MM.1S (cell line): ENCODE measurements at regions not wholly inside any gene's neighbourhood (a gene's known extent, or its start where the extent isn't known, plus 50 kb on each side); places are given as distances from the start of the nearest gene placed in this dataset.
"Not testable (repeated sequence)": the region's sequence is repeated elsewhere in the genome, so short reads cannot be mapped to it uniquely, and the experiment has no call there.

Source experiments
- DNase-seq: peaks from one replicate; pipeline ENCODE4 v3.0.0-alpha.2; 2015
- H2AFZ ChIP-seq: fragments of 300-600 bp; sonication (generic); 2 replicates; pipeline ENCODE4 v1.6.0; 2016; ENCODE audit warnings: antibody characterized with exemption, low read length
- H3F3A ChIP-seq: fragments of 300-600 bp; sonication (generic); 2 replicates; pipeline ENCODE4 v1.6.1; 2016; ENCODE audit warnings: mild to moderate bottlenecking, antibody characterized with exemption, low read length, moderate library complexity, mixed read lengths; ENCODE audit not compliant: insufficient read depth
- H3K27ac ChIP-seq: fragments of 300-600 bp; sonication (generic); 2 replicates; pipeline ENCODE4 v1.5.1; 2016; ENCODE audit warnings: mild to moderate bottlenecking, low read length
- H3K27me3 ChIP-seq: fragments of 300-600 bp; sonication (generic); replicated peaks from 2 replicates; pipeline ENCODE4 v1.6.0; 2016; ENCODE audit warnings: low read length; ENCODE audit not compliant: insufficient read depth
- H3K36me3 ChIP-seq: fragments of 300-600 bp; sonication (generic); replicated peaks from 2 replicates; pipeline ENCODE4 v1.6.1; 2016; ENCODE audit warnings: mild to moderate bottlenecking, low read length, mixed read lengths; ENCODE audit not compliant: insufficient read depth
- H3K4me1 ChIP-seq: fragments of 300-600 bp; sonication (generic); 2 replicates; pipeline ENCODE4 v1.6.1; 2016; ENCODE audit warnings: low read length, mixed read lengths
- H3K4me2 ChIP-seq: fragments of 300-600 bp; sonication (generic); 2 replicates; pipeline ENCODE4 v1.6.0; 2016; ENCODE audit warnings: low read depth, low read length
- H3K4me3 ChIP-seq: fragments of 300-600 bp; sonication (generic); 2 replicates; pipeline ENCODE4 v1.5.1; 2016; ENCODE audit warnings: low read length, mixed read lengths
- H3K79me2 ChIP-seq: fragments of 300-600 bp; sonication (generic); 2 replicates; pipeline ENCODE4 v1.6.1; 2016; ENCODE audit warnings: mixed run types, low read length, mixed read lengths
- H3K9ac ChIP-seq: fragments of 300-600 bp; sonication (generic); 2 replicates; pipeline ENCODE4 v1.6.1; 2016; ENCODE audit warnings: low read length, mixed read lengths
- H3K9me2 ChIP-seq: fragments of 300-600 bp; sonication (generic); replicated peaks from 2 replicates; pipeline ENCODE4 v1.6.1; 2016; ENCODE audit warnings: mild to moderate bottlenecking, low read length, mixed read lengths; ENCODE audit not compliant: insufficient read depth
- H3K9me3 ChIP-seq: fragments of 300-600 bp; sonication (generic); replicated peaks from 2 replicates; pipeline ENCODE4 v1.6.1; 2016; ENCODE audit warnings: mild to moderate bottlenecking, low read length, mixed read lengths; ENCODE audit not compliant: insufficient read depth
- H4K20me1 ChIP-seq: fragments of 300-600 bp; sonication (generic); 2 replicates; pipeline ENCODE4 v1.6.1; 2016; ENCODE audit warnings: mild to moderate bottlenecking, low read length, moderate library complexity, mixed read lengths; ENCODE audit not compliant: insufficient read depth
- CTCF ChIP-seq: fragments of 300-600 bp; sonication (generic); IDR thresholded peaks from 2 replicates; pipeline ENCODE4 v1.5.1; 2016; ENCODE audit warnings: antibody characterized with exemption, low read length, mixed read lengths
- EZH2 ChIP-seq: fragments of 300-600 bp; sonication (generic); optimal IDR thresholded peaks from 2 replicates; pipeline ENCODE3; 2017; ENCODE audit warnings: low read depth, mild to moderate bottlenecking, antibody characterized with exemption, low read length, mixed read lengths
- EZH2phosphoT487 ChIP-seq: fragments of 300-600 bp; sonication (generic); IDR thresholded peaks from 2 replicates; pipeline ENCODE4 v1.6.1; 2018; ENCODE audit warnings: antibody characterized with exemption, low read length

- Histone ChIP-seq H3K9ac (no peak overlapping the region), H3F3A (no peaks in the 10 kb centered on the region), H3K4me3 (no peak overlapping the region), H3K4me1 (no peaks in the 10 kb centered on the region), H3K9me3 (no peaks in the 10 kb centered on the region), H3K27ac (no peak overlapping the region), H3K36me3 (no peaks in the 10 kb centered on the region), H3K9me2 (no peaks in the 10 kb centered on the region), H4K20me1 (no peaks in the 10 kb centered on the region), H3K79me2 (no peaks in the 10 kb centered on the region), H2AFZ (no peak overlapping the region), H3K27me3 (no peaks in the 10 kb centered on the region), H3K4me2 (no peak overlapping the region)
- TF ChIP-seq EZH2 (no peak), CTCF (no peak), EZH2phosphoT487 (no peak)
- no peak for DNase-seq
Observed at GRCh38 chr3:64437131-64437530, 211.9 kb upstream of the PRICKLE2 start.

GRCh38 chr3:64435023-64435422 lies 209.8 kb upstream of the PRICKLE2 start:
- H3K9ac ChIP-seq, H3K36me3 ChIP-seq, H3K79me2 ChIP-seq, H3K4me1 ChIP-seq, H3K4me3 ChIP-seq, H3K27ac ChIP-seq, H4K20me1 ChIP-seq, H3K4me2 ChIP-seq, DNase-seq, H3K9me3 ChIP-seq, H2AFZ ChIP-seq, H3F3A ChIP-seq, H3K9me2 ChIP-seq, H3K27me3 ChIP-seq: not testable (repeated sequence)

DNA sequence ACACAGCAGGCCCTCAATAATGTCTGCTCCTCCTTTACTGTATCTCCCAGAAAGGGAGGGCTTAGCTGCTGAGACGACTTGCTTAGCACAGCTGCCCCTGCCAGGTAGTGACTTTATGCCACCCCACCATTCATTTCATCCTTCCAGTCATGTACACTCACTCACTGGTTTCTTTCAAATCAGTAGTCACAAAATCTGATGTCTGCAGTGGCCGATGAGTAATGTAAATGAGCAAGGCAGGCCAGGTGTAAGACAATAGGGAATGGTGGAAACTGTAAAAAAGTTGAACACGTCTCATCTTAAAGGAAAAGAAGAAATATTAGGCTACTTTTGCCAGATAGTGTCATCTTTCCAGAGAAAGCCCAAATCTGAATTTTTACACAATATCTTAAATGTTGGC lies 207.6 kb upstream of the PRICKLE2 start:
- no peak overlapping the region for H3K27ac ChIP-seq
- no peaks in the 10 kb centered on the region for H3K36me3 ChIP-seq
- H2AFZ ChIP-seq, result no peak overlapping the region
- no peaks in the 10 kb centered on the region for H3K4me1 ChIP-seq
- no peak for DNase-seq
- H3K4me2 ChIP-seq, result no peak overlapping the region
- H3K4me3 ChIP-seq, result no peak overlapping the region
- H3F3A ChIP-seq, result no peaks in the 10 kb centered on the region
- no peaks in the 10 kb centered on the region for H4K20me1 ChIP-seq
- no peaks in the 10 kb centered on the region for H3K9me2 ChIP-seq
- TF ChIP-seq EZH2phosphoT487, result no peak
- no peak for TF ChIP-seq EZH2
- TF ChIP-seq CTCF, result no peak
- no peaks in the 10 kb centered on the region for H3K27me3 ChIP-seq
- H3K9ac ChIP-seq, result no peak overlapping the region
- H3K9me3 ChIP-seq, result no peaks in the 10 kb centered on the region
- H3K79me2 ChIP-seq, result no peaks in the 10 kb centered on the region

DNA sequence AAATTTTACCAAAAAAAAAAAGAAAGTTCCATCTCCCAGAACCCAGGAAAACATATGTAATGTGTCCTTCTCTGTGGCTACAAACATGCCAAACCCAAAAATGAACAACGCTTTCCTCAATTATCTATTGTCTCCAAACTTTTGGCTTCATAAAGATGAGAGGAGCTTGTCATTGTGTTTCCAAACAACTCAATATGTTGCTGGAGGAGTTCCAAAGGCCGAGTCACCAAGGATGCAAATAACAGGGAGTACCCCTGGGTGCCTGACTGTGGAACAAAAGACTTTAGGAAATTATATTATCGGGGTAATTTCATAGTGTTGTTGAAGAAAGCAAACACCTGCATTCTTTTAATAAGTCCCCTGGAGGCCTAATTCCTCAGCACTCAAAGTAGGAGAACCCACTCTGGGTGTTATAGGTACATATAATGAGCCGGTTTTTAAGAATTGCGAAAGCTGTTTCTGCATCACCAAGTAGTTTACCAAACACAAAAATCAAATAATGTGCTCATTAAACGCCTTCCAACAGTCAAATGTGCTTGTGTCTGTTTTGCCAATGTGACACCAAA lies 206.3 kb upstream of the PRICKLE2 start:
- H3K4me3 ChIP-seq, result no peak overlapping the region
- no peaks in the 10 kb centered on the region for H3K4me1 ChIP-seq
- no peak overlapping the region for H2AFZ ChIP-seq
- TF ChIP-seq CTCF (no peak), EZH2 (no peak), EZH2phosphoT487 (no peak)
- H3K79me2 ChIP-seq, result no peaks in the 10 kb centered on the region
- no peaks in the 10 kb centered on the region for H3K9me3 ChIP-seq
- H3K4me2 ChIP-seq, result no peak overlapping the region
- no peak for DNase-seq
- H3K9me2 ChIP-seq, result no peaks in the 10 kb centered on the region
- no peaks in the 10 kb centered on the region for H3K36me3 ChIP-seq
- no peak overlapping the region for H3K27ac ChIP-seq
- no peak overlapping the region for H3K9ac ChIP-seq
- no peaks in the 10 kb centered on the region for H3K27me3 ChIP-seq
- H4K20me1 ChIP-seq, result no peaks in the 10 kb centered on the region
- no peaks in the 10 kb centered on the region for H3F3A ChIP-seq
